ENCODE measurements at regions not wholly inside any gene's neighbourhood (a gene's known extent, or its start where the extent isn't known, plus 50 kb on each side); places are given as distances from the start of the nearest gene placed in this dataset.

DNA sequence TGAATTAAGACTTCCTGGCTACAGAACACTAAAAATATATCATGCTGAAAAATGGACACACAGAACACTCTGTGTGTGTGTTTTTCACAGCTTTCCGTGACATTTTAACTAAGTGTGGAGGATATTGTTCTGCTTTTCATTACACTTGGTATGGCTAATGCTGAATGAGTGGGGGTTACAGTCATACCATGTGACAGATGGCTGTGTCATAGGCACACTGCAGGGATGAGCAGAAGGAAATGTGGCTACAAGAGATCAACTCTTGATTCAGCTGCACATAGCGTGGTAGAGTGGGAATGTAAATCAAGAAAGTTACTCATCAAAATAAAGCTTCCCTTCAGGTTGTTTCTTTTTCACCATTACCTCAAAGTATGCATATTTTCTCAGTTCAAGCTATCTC is 669.8 kb downstream of the IQCM start:
- no peak for TF ChIP-seq SUZ12 (IDR thresholded peaks at IDR 0.05; ENCODE audit: low read length)
- TF ChIP-seq MAFK (IDR thresholded peaks at IDR 0.05; ENCODE audit: low read depth, low read length), result no peak
- TF ChIP-seq RBBP5 (IDR thresholded peaks at IDR 0.05; ENCODE audit: borderline replicate concordance, low read depth, low read length), result no peak
- no peak for TF ChIP-seq JUND (IDR thresholded peaks at IDR 0.05; ENCODE audit: low read length)
- no peak for TF ChIP-seq SP2 (IDR thresholded peaks at IDR 0.05; ENCODE audit: low read length)
- no peak for TF ChIP-seq TAF1 (IDR thresholded peaks at IDR 0.05; ENCODE audit: low read depth, low read length)
- TF ChIP-seq SAP30 (IDR thresholded peaks at IDR 0.05; ENCODE audit: insufficient read depth, insufficient replicate concordance, low read length), result no peak
- no peak for TF ChIP-seq HDAC2 (IDR thresholded peaks at IDR 0.05; ENCODE audit: borderline replicate concordance in 1 of 2, low read depth in 2 of 2, low read length in 2 of 2)
- no peak for TF ChIP-seq RAD21 (IDR thresholded peaks at IDR 0.05 in 1 of 2, conservative IDR thresholded peaks at IDR 0.05 in 1 of 2; ENCODE audit: low read depth in 2 of 2, low read length in 2 of 2)
- TF ChIP-seq, protein P1, sequence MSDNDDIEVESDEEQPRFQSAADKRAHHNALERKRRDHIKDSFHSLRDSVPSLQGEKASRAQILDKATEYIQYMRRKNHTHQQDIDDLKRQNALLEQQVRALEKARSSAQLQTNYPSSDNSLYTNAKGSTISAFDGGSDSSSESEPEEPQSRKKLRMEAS (IDR thresholded peaks at IDR 0.05), result no peak
- TF ChIP-seq POLR2A (IDR thresholded peaks at IDR 0.05; ENCODE audit: control extremely low read depth in 1 of 2, low read depth in 2 of 2, low read length in 2 of 2), result no peak
- H3K4me2 ChIP-seq (ENCODE audit: insufficient read depth in 1 of 2, low read depth in 2 of 2, low read length in 2 of 2), result no peak overlapping the region
- no peak overlapping the region for H2BK5ac ChIP-seq (ENCODE audit: low read depth, low read length)
- H2BK15ac ChIP-seq (ENCODE audit: low read length), result no peak overlapping the region
- no peaks in the 10 kb centered on the region for H3K79me2 ChIP-seq (ENCODE audit: control insufficient read depth in 1 of 2, insufficient read depth in 2 of 2, low read length in 2 of 2)
- H2BK12ac ChIP-seq (ENCODE audit: low read depth, low read length), result no peak overlapping the region
- H3K27me3 ChIP-seq (replicated peaks in 1 of 4; ENCODE audit: control insufficient read depth in 3 of 4, extremely low read depth in 1 of 4, insufficient read depth in 3 of 4, low read length in 3 of 4), result peaks cover 0 to 1% (median 0%) of the 10 kb centered on the region in 4 experiments; a peak in 1 of 7 replicates
- ChIA-PET POLR2A (ENCODE audit: partially characterized antibody) (no interaction called here), CTCF (ENCODE audit: partially characterized antibody) (no interaction called here)
- H3K36me3 ChIP-seq (ENCODE audit: control insufficient read depth in 2 of 4, insufficient read depth in 4 of 4, low read length in 3 of 4), result no peaks in the 10 kb centered on the region
- H2BK20ac ChIP-seq (ENCODE audit: low read length), result no peak overlapping the region
- DNase-seq (ENCODE audit: low read depth in 1 of 2, low spot score in 2 of 2) (no peak), FAIRE-seq (no peak)
- no peak overlapping the region for H4K8ac ChIP-seq (ENCODE audit: extremely low read depth, insufficient read depth, low read length)
- no peak overlapping the region for H4K91ac ChIP-seq (replicated peaks; ENCODE audit: insufficient read length, low read length)
- no peak overlapping the region for H2AK5ac ChIP-seq (ENCODE audit: low read depth, low read length)
- no peak overlapping the region for H4K5ac ChIP-seq (ENCODE audit: insufficient read length, low read depth, low read length)
- no peak overlapping the region for H2BK120ac ChIP-seq (replicated peaks; ENCODE audit: low read depth, low read length)
- no peaks in the 10 kb centered on the region for H3K79me1 ChIP-seq (ENCODE audit: low read depth, low read length)
- H3K27ac ChIP-seq (ENCODE audit: low read depth, low read length), result no peak overlapping the region
- WGBS, 2 experiments (ENCODE audit: extremely low coverage in 1 of 2, insufficient coverage in 1 of 2, insufficient read length in 1 of 2, insufficient replicate concordance in 2 of 2, low coverage in 1 of 2, low lambda C conversion rate in 2 of 2, missing lambda C conversion rate in 1 of 2), result 77% methylated on average over 2 of the region's 2 CpGs; no CpG with 5 or more reads in 1 of the 2 experiments
- H3K56ac ChIP-seq (replicated peaks; ENCODE audit: insufficient read length, low read depth, low read length), result no peak overlapping the region
- no peaks in the 10 kb centered on the region for H4K20me1 ChIP-seq (replicated peaks in 1 of 2; ENCODE audit: control insufficient read depth in 1 of 2, insufficient read depth in 2 of 2, low read length in 2 of 2)
- H3K4me1 ChIP-seq (replicated peaks in 1 of 4; ENCODE audit: control insufficient read depth in 3 of 4, insufficient read depth in 4 of 4, low read length in 3 of 4), result no peaks in the 10 kb centered on the region
- no peak overlapping the region for H3K4ac ChIP-seq (replicated peaks; ENCODE audit: insufficient read length, low read depth, low read length)
- H3K4me3 ChIP-seq (ENCODE audit: extremely low read depth in 1 of 4, insufficient read depth in 2 of 4, low read depth in 3 of 4, low read length in 4 of 4), result no peak overlapping the region
- H3K14ac ChIP-seq (ENCODE audit: insufficient read length), result no peak overlapping the region
- H3K9me3 ChIP-seq (ENCODE audit: insufficient read depth in 2 of 2, low read depth in 1 of 2, low read length in 1 of 2), result no peaks in the 10 kb centered on the region
- no peak overlapping the region for H2AFZ ChIP-seq (ENCODE audit: low read length)
- no peak overlapping the region for H3K9ac ChIP-seq (replicated peaks in 1 of 4; ENCODE audit: extremely low read depth in 1 of 4, low read depth in 3 of 4, low read length in 3 of 4)
- H3K23ac ChIP-seq (ENCODE audit: insufficient read length), result no peak overlapping the region
- H3K18ac ChIP-seq (ENCODE audit: extremely low read depth, low read length), result no peak overlapping the region; the same call in 1 of the 2 replicates
- no peaks in the 10 kb centered on the region for H3K23me2 ChIP-seq (ENCODE audit: low read depth, low read length)

Measured in H1 (cell line).